Sigmoid colon (tissue), 6 donors: ENCODE measurements at regions not wholly inside any gene's neighbourhood (a gene's known extent, or its start where the extent isn't known, plus 50 kb on each side); places are given as distances from the start of the nearest gene placed in this dataset.

Experiments
- DNase-seq: peaks from one replicate; pipeline ENCODE4 v3.0.0-alpha.2; 2019
- H3K27ac ChIP-seq, 4 donors: fragments of 200-600 bp; sonication (generic); one replicate each; pipeline ENCODE4 v1.5.1; 2016 to 2019; ENCODE audit warnings: mild to moderate bottlenecking in 1 of 4
- H3K27me3 ChIP-seq, 3 donors: fragments of 200-600 bp; sonication (generic); one replicate each; pipeline ENCODE4 v1.5.1; 2019; ENCODE audit warnings: mild to moderate bottlenecking in 1 of 3
- H3K36me3 ChIP-seq, 4 donors: fragments of 200-600 bp; sonication (generic); one replicate each; pipeline ENCODE4 v1.5.1; 2016 to 2019
- H3K4me1 ChIP-seq, 4 donors: fragments of 200-600 bp; sonication (generic); one replicate each; pipeline ENCODE4 v1.5.1; 2017 to 2019
- H3K4me3 ChIP-seq, 4 donors: fragments of 200-600 bp; sonication (generic); one replicate each; pipeline ENCODE4 v1.5.1; 2017 to 2019; ENCODE audit warnings: mild to moderate bottlenecking in 2 of 4, moderate library complexity in 1 of 4
- H3K9me3 ChIP-seq, 4 donors: fragments of 200-600 bp in 3 of 4; sonication (generic) in 3 of 4; one replicate each; pipeline versions ENCODE4 v1.5.1 to v1.6.1; 2013 to 2019
- EP300 ChIP-seq, 4 donors: sonication (generic); formaldehyde crosslinking; IDR thresholded peaks; one replicate each; pipeline ENCODE4 v1.6.1; 2017; ENCODE audit warnings: antibody characterized with exemption in 4 of 4
- POLR2A ChIP-seq, 2 donors: fragments of 450-650 bp; IDR thresholded peaks; one replicate each; pipeline ENCODE4 v1.6.1; 2016; ENCODE audit warnings: antibody characterized with exemption in 2 of 2, mild to moderate bottlenecking in 2 of 2, moderate library complexity in 2 of 2
- POLR2AphosphoS5 ChIP-seq, 4 donors: sonication (generic); formaldehyde crosslinking; IDR thresholded peaks; one replicate each; pipeline ENCODE4 v1.6.1; 2017; ENCODE audit warnings: antibody characterized with exemption in 4 of 4
- whole genome bisulfite sequencing, 2 donors: extraction: QIAGEN DNeasy Blood & Tissue Kit; methylation state at CpG; one replicate each; pipeline ENCODE4 v1.1.7; 2013; 5-methylcytosine and 5-hydroxymethylcytosine counted together
- intact Hi-C: fragments of 100-400 bp; cut with DNase I; formaldehyde crosslinking; loops from one replicate; pipeline ENCODE4 v1.15.1; 2023
- TF ChIP-seq, protein P1 (sequence below), 4 experiments: fragments of 450-650 bp in 3 of 4; fragments of 200-600 bp in 1 of 4; IDR thresholded peaks; one replicate each; pipeline ENCODE4 v1.5.1; 2016 to 2019; ENCODE audit warnings: antibody characterized with exemption in 4 of 4, mild to moderate bottlenecking in 3 of 4, moderate library complexity in 2 of 4
- donor health status: healthy with polysubstance abuse.
- donor health status: healthy.

DNA sequence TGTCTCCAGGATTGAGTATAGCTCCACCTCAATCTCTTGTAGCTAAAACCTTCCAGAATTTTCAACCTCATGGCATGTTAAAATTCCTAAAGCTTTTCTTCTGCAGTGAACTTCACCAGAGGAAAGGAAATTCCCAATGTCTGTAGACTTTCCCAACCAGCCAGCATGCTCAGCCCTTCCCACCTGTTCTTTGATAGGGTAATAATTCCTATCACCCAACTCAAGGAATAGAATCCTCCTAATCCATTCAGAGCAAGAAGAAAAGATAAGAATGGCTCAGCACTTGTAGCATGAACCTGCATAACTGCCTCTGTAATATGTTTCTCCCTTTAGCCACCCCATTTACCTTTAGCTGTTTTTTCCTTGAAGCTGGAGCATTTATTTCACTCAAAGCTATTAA, 301.8 kb upstream of the GADL1 start:
- H3K4me3 ChIP-seq: no peak overlapping the region
- intact Hi-C loops: no loop called here
- H3K9me3 ChIP-seq: no peaks in the 10 kb centered on the region
- DNase-seq: no peak
- H3K36me3 ChIP-seq: no peaks in the 10 kb centered on the region
- no peaks in the 10 kb centered on the region for H3K4me1 ChIP-seq
- H3K27ac ChIP-seq: no peak overlapping the region
- no peaks in the 10 kb centered on the region for H3K27me3 ChIP-seq
- TF ChIP-seq POLR2A (IDR thresholded peaks at IDR 0.05) (no peak), POLR2AphosphoS5 (IDR thresholded peaks at IDR 0.05) (no peak)
- TF ChIP-seq, protein P1, sequence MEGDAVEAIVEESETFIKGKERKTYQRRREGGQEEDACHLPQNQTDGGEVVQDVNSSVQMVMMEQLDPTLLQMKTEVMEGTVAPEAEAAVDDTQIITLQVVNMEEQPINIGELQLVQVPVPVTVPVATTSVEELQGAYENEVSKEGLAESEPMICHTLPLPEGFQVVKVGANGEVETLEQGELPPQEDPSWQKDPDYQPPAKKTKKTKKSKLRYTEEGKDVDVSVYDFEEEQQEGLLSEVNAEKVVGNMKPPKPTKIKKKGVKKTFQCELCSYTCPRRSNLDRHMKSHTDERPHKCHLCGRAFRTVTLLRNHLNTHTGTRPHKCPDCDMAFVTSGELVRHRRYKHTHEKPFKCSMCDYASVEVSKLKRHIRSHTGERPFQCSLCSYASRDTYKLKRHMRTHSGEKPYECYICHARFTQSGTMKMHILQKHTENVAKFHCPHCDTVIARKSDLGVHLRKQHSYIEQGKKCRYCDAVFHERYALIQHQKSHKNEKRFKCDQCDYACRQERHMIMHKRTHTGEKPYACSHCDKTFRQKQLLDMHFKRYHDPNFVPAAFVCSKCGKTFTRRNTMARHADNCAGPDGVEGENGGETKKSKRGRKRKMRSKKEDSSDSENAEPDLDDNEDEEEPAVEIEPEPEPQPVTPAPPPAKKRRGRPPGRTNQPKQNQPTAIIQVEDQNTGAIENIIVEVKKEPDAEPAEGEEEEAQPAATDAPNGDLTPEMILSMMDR (IDR thresholded peaks at IDR 0.05): no peak

- TF ChIP-seq EP300 (IDR thresholded peaks at IDR 0.05) (no peak), POLR2AphosphoS5 (IDR thresholded peaks at IDR 0.05) (no peak), POLR2A (IDR thresholded peaks at IDR 0.05) (no peak)
- TF ChIP-seq, protein P1 (IDR thresholded peaks at IDR 0.05): no peak
- DNase-seq: no peak
- Histone ChIP-seq H3K36me3 (no peaks in the 10 kb centered on the region), H3K9me3 (no peaks in the 10 kb centered on the region), H3K4me1 (no peaks in the 10 kb centered on the region), H3K27ac (peak overlapping the region in 2 of 4 donors; percentile 14 to 60), H3K4me3 (no peak overlapping the region), H3K27me3 (no peaks in the 10 kb centered on the region)
- intact Hi-C loops: no loop called here
- 77 to 87% methylated on average over 7 of the region's 7 CpGs for WGBS, 2 donors
These were observed 302.5 kb upstream of the GADL1 start for GRCh38 chr3:31196881-31197364.

- Histone ChIP-seq H3K9me3 (no peaks in the 10 kb centered on the region), H3K27me3 (no peaks in the 10 kb centered on the region), H3K4me3 (no peak overlapping the region), H3K36me3 (no peaks in the 10 kb centered on the region), H3K27ac (peak overlapping the region in 1 of 4 donors; percentile 60), H3K4me1 (no peaks in the 10 kb centered on the region)
- intact Hi-C loops: no loop called here
- DNase-seq: no peak
- 19 to 64% methylated on average over 2 of the region's 2 CpGs for WGBS, 2 donors
- TF ChIP-seq POLR2AphosphoS5 (IDR thresholded peaks at IDR 0.05): no peak
- TF ChIP-seq EP300 (IDR thresholded peaks at IDR 0.05): no peak
- no peak for TF ChIP-seq POLR2A (IDR thresholded peaks at IDR 0.05)
- TF ChIP-seq, protein P1 (IDR thresholded peaks at IDR 0.05): no peak
These were observed 303.5 kb upstream of the GADL1 start for GRCh38 chr3:31197941-31198340.

DNA sequence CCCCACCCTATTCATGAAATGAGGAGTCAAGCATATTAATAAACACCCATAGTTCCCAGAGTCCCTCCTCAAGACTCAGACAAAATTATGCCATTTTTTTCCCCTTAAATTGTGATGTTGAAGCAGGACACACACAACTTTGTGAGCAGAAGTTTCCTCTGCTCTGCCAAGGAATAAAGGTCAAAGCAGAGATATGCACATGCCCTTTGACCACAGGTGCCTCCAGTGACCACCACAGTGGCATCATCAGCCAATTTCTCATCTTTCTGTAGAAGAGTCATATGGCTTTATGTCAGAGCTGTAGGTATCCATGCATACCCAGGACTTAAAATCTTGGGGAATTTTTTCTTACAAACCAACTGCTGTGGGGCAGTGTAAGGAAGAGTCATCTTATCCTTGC, 304.4 kb upstream of the GADL1 start:
- Histone ChIP-seq H3K4me3 (no peak overlapping the region), H3K27me3 (no peaks in the 10 kb centered on the region), H3K9me3 (no peaks in the 10 kb centered on the region), H3K27ac (no peak overlapping the region), H3K4me1 (no peaks in the 10 kb centered on the region), H3K36me3 (no peaks in the 10 kb centered on the region)
- no peak for TF ChIP-seq EP300 (IDR thresholded peaks at IDR 0.05)
- TF ChIP-seq POLR2AphosphoS5 (IDR thresholded peaks at IDR 0.05): no peak
- no peak for TF ChIP-seq POLR2A (IDR thresholded peaks at IDR 0.05)
- TF ChIP-seq, protein P1 (IDR thresholded peaks at IDR 0.05): no peak
- intact Hi-C loops: no loop called here
- no peak for DNase-seq
